KG1 (cell line): ENCODE measurements at regions not wholly inside any gene's neighbourhood (a gene's known extent, or its start where the extent isn't known, plus 50 kb on each side); places are given as distances from the start of the nearest gene placed in this dataset.
"Not testable (repeated sequence)": the region's sequence is repeated elsewhere in the genome, so short reads cannot be mapped to it uniquely, and the experiment has no call there.

Experiments
- DNase-seq: peaks from one replicate; lab custom pipeline; 2025; lab: John Stamatoyannopoulos, UW

- DNase-seq: no peak
Observed at GRCh38 chr5:106127341-106127781, 1543.4 kb downstream of the EFNA5 start.

GRCh38 chr5:106121972-106122605, 1548.6 kb downstream of the EFNA5 start:
- no peak for DNase-seq

- DNase-seq: no peak
Observed at GRCh38 chr5:106116682-106117081, 1554.1 kb downstream of the EFNA5 start.

- DNase-seq: no peak
Observed at GRCh38 chr5:106113922-106114321, 1556.8 kb downstream of the EFNA5 start.

GRCh38 chr5:106106384-106106783, 1564.4 kb downstream of the EFNA5 start:
- DNase-seq: no peak

GRCh38 chr5:106097340-106097739, 1573.4 kb downstream of the EFNA5 start:
- no peak for DNase-seq

GRCh38 chr5:106094839-106095238, 1575.9 kb downstream of the EFNA5 start:
- DNase-seq: no peak

- no peak for DNase-seq
Observed at GRCh38 chr5:106094204-106094607, 1576.5 kb downstream of the EFNA5 start.

GRCh38 chr5:106093134-106093533, 1577.6 kb downstream of the EFNA5 start:
- no peak for DNase-seq

GRCh38 chr5:106092455-106092854, 1578.3 kb downstream of the EFNA5 start:
- DNase-seq: no peak

GRCh38 chr5:106089073-106089472, 1581.7 kb downstream of the EFNA5 start:
- DNase-seq: no peak

GRCh38 chr5:106088462-106088861, 1582.3 kb downstream of the EFNA5 start:
- no peak for DNase-seq

GRCh38 chr5:106086352-106086751, 1584.4 kb downstream of the EFNA5 start:
- no peak for DNase-seq

GRCh38 chr5:106085556-106085955, 1585.2 kb downstream of the EFNA5 start:
- no peak for DNase-seq

GRCh38 chr5:106085136-106085535, 1585.6 kb downstream of the EFNA5 start:
- no peak for DNase-seq

GRCh38 chr5:106080535-106080934, 1590.2 kb downstream of the EFNA5 start:
- no peak for DNase-seq

- no peak for DNase-seq
Observed at GRCh38 chr5:106076655-106077054, 1594.1 kb downstream of the EFNA5 start.

- DNase-seq: no peak
Observed at GRCh38 chr5:106072208-106072607, 1598.5 kb downstream of the EFNA5 start.

- DNase-seq: no peak
Observed at GRCh38 chr5:106047341-106047740, 1623.4 kb downstream of the EFNA5 start.

- not testable (repeated sequence) for DNase-seq
Observed at GRCh38 chr5:106032069-106032468, 1638.7 kb downstream of the EFNA5 start.

GRCh38 chr5:106028314-106028713, 1642.4 kb downstream of the EFNA5 start:
- no peak for DNase-seq

- no peak for DNase-seq
Observed at GRCh38 chr5:106020894-106021293, 1649.8 kb downstream of the EFNA5 start.

- no peak for DNase-seq
Observed at GRCh38 chr5:106019261-106019660, 1651.5 kb downstream of the EFNA5 start.

GRCh38 chr5:106017243-106017857, 1653.4 kb downstream of the EFNA5 start:
- DNase-seq: no peak
